WTC11 (cell line): ENCODE measurements at regions not wholly inside any gene's neighbourhood (a gene's known extent, or its start where the extent isn't known, plus 50 kb on each side); places are given as distances from the start of the nearest gene placed in this dataset.

ENCODE experiments used
- ESRRA ChIP-seq: sonication (generic); formaldehyde crosslinking; IDR thresholded peaks from 2 replicates; pipeline ENCODE4 v1.8.1; 2022; ENCODE audit warnings: mild to moderate bottlenecking, missing genetic modification reagents, borderline replicate concordance
- FOXJ3 ChIP-seq: sonication (generic); formaldehyde crosslinking; IDR thresholded peaks from 2 replicates; pipeline ENCODE4 v1.9.0; 2021; ENCODE audit warnings: missing genetic modification reagents, mild to moderate bottlenecking, borderline replicate concordance
- NR2C2 ChIP-seq: sonication (generic); formaldehyde crosslinking; IDR thresholded peaks from 2 replicates; pipeline ENCODE4 v1.8.0; 2022; ENCODE audit warnings: mild to moderate bottlenecking, missing genetic modification reagents
- RORB ChIP-seq: fragments of 250-450 bp; sonication (Bioruptor Pico); IDR thresholded peaks from 2 replicates; pipeline ENCODE4 v1.9.0; 2021; ENCODE audit warnings: mild to moderate bottlenecking
- ZNF121 ChIP-seq: sonication (generic); formaldehyde crosslinking; IDR thresholded peaks from 2 replicates; pipeline ENCODE4 v1.8.0; 2023; ENCODE audit warnings: missing genetic modification reagents
- ZNF232 ChIP-seq: sonication (generic); formaldehyde crosslinking; IDR thresholded peaks from 2 replicates; pipeline ENCODE4 v1.8.0; 2022; ENCODE audit warnings: mild to moderate bottlenecking, missing genetic modification reagents
- ZNF263 ChIP-seq: sonication (generic); formaldehyde crosslinking; IDR thresholded peaks from 2 replicates; pipeline ENCODE4 v1.8.1; 2022; ENCODE audit warnings: low read depth, mild to moderate bottlenecking, moderate library complexity, missing genetic modification reagents
- ZNF423 ChIP-seq: fragments of 250-450 bp; sonication (Bioruptor Pico); IDR thresholded peaks from 2 replicates; pipeline ENCODE4 v2.1.2; 2022; ENCODE audit warnings: mild to moderate bottlenecking, moderate library complexity
- TF ChIP-seq, protein P1 (sequence below): fragments of 200-600 bp; IDR thresholded peaks from 2 replicates; pipeline ENCODE4 v1.8.0; 2022; ENCODE audit warnings: antibody characterized with exemption
- TF ChIP-seq, protein P2 (sequence below): fragments of 250-450 bp; sonication (Bioruptor Pico); IDR thresholded peaks from 2 replicates; pipeline ENCODE4 v1.9.0; 2021; ENCODE audit warnings: mild to moderate bottlenecking
- TF ChIP-seq, protein P3 (sequence below): sonication (generic); formaldehyde crosslinking; IDR thresholded peaks from 2 replicates; pipeline ENCODE4 v1.8.1; 2023; ENCODE audit warnings: mild to moderate bottlenecking, missing genetic modification reagents, moderate library complexity

DNA sequence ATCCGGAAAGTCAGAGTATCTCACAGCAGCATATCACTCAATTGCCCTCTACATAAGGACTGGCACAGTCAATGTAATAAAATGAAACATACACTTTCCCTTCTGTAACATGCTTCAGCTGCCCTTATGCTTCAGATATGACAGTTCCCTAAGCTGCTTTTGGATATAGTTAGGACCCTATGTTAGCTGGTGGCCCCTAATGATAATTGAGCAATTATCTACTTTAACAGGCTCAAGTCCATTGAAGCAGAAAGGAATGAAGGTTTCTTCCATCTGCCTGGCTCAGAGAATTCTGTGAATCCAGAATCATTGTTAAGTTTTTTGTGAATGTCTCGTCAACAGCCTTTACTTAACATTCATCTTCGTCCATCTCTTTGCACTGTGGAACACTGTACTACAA is 951.2 kb upstream of the DIAPH2 start:
- TF ChIP-seq, protein P1, sequence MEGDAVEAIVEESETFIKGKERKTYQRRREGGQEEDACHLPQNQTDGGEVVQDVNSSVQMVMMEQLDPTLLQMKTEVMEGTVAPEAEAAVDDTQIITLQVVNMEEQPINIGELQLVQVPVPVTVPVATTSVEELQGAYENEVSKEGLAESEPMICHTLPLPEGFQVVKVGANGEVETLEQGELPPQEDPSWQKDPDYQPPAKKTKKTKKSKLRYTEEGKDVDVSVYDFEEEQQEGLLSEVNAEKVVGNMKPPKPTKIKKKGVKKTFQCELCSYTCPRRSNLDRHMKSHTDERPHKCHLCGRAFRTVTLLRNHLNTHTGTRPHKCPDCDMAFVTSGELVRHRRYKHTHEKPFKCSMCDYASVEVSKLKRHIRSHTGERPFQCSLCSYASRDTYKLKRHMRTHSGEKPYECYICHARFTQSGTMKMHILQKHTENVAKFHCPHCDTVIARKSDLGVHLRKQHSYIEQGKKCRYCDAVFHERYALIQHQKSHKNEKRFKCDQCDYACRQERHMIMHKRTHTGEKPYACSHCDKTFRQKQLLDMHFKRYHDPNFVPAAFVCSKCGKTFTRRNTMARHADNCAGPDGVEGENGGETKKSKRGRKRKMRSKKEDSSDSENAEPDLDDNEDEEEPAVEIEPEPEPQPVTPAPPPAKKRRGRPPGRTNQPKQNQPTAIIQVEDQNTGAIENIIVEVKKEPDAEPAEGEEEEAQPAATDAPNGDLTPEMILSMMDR: no peak
- TF ChIP-seq ZNF423: no peak
- TF ChIP-seq, protein P2, sequence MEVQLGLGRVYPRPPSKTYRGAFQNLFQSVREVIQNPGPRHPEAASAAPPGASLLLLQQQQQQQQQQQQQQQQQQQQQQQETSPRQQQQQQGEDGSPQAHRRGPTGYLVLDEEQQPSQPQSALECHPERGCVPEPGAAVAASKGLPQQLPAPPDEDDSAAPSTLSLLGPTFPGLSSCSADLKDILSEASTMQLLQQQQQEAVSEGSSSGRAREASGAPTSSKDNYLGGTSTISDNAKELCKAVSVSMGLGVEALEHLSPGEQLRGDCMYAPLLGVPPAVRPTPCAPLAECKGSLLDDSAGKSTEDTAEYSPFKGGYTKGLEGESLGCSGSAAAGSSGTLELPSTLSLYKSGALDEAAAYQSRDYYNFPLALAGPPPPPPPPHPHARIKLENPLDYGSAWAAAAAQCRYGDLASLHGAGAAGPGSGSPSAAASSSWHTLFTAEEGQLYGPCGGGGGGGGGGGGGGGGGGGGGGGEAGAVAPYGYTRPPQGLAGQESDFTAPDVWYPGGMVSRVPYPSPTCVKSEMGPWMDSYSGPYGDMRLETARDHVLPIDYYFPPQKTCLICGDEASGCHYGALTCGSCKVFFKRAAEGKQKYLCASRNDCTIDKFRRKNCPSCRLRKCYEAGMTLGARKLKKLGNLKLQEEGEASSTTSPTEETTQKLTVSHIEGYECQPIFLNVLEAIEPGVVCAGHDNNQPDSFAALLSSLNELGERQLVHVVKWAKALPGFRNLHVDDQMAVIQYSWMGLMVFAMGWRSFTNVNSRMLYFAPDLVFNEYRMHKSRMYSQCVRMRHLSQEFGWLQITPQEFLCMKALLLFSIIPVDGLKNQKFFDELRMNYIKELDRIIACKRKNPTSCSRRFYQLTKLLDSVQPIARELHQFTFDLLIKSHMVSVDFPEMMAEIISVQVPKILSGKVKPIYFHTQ (CRISPR knock-in tag): no peak
- TF ChIP-seq FOXJ3 (CRISPR knock-in tag): no peak
- TF ChIP-seq RORB (CRISPR knock-in tag): no peak
- no peak for TF ChIP-seq NR2C2 (CRISPR knock-in tag)
- TF ChIP-seq ZNF263 (CRISPR knock-in tag): no peak
- TF ChIP-seq ESRRA (CRISPR knock-in tag): no peak
- TF ChIP-seq ZNF232 (CRISPR knock-in tag): no peak
- TF ChIP-seq, protein P3, sequence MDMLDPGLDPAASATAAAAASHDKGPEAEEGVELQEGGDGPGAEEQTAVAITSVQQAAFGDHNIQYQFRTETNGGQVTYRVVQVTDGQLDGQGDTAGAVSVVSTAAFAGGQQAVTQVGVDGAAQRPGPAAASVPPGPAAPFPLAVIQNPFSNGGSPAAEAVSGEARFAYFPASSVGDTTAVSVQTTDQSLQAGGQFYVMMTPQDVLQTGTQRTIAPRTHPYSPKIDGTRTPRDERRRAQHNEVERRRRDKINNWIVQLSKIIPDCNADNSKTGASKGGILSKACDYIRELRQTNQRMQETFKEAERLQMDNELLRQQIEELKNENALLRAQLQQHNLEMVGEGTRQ (CRISPR knock-in tag): no peak
- TF ChIP-seq ZNF121 (CRISPR knock-in tag): no peak
